HepG2 (cell line): ENCODE measurements at regions not wholly inside any gene's neighbourhood (a gene's known extent, or its start where the extent isn't known, plus 50 kb on each side); places are given as distances from the start of the nearest gene placed in this dataset.

Experiments
- AFF4 ChIP-seq: sonication (generic); formaldehyde crosslinking; IDR thresholded peaks from 2 replicates; pipeline ENCODE4 v1.4.0; 2020; ENCODE audit warnings: missing genetic modification reagents
- DPF2 ChIP-seq: sonication (generic); formaldehyde crosslinking; IDR thresholded peaks from 2 replicates; pipeline ENCODE4 v1.4.0; 2020; ENCODE audit warnings: mild to moderate bottlenecking, low read depth, missing genetic modification reagents, borderline replicate concordance
- ELF1 ChIP-seq: sonication (generic); formaldehyde crosslinking; IDR thresholded peaks from 2 replicates; pipeline ENCODE4 v1.4.0; 2020; ENCODE audit warnings: missing genetic modification reagents
- IRF2 ChIP-seq: IDR thresholded peaks from 2 replicates; pipeline ENCODE4 v1.6.1; 2018; ENCODE audit warnings: missing genetic modification reagents, missing compliant biosample characterization
- IRX3 ChIP-seq: sonication (generic); formaldehyde crosslinking; IDR thresholded peaks from 2 replicates; pipeline ENCODE4 v1.8.1; 2023; ENCODE audit warnings: mild to moderate bottlenecking, low read depth, missing genetic modification reagents, borderline replicate concordance
- NFAT5 ChIP-seq: sonication (generic); formaldehyde crosslinking; IDR thresholded peaks from 2 replicates; pipeline ENCODE4 v1.4.0; 2020; ENCODE audit warnings: missing genetic modification reagents
- POLR2AphosphoS5 ChIP-seq: IDR thresholded peaks from 2 replicates; pipeline ENCODE4 v1.6.1; 2012; ENCODE audit warnings: low read depth, low read length
- RAD21 ChIP-seq: fragments of 450-650 bp; formaldehyde crosslinking; IDR thresholded peaks from 2 replicates; pipeline ENCODE4 v1.5.0; 2020; ENCODE audit warnings: mild to moderate bottlenecking
- RFX1 ChIP-seq: fragments of 450-650 bp; IDR thresholded peaks from 2 replicates; pipeline ENCODE4 v1.6.1; 2017
- RNF2 ChIP-seq: fragments of 450-650 bp; conservative IDR thresholded peaks from 2 replicates; pipeline ENCODE4 v1.6.1; 2016; ENCODE audit warnings: low read depth
- ZNF138 ChIP-seq: sonication (generic); formaldehyde crosslinking; IDR thresholded peaks from 2 replicates; pipeline ENCODE4 v1.5.0; 2020; ENCODE audit warnings: mild to moderate bottlenecking, low read depth, missing genetic modification reagents
- ZNF282 ChIP-seq: fragments of 450-650 bp; IDR thresholded peaks from 2 replicates; pipeline ENCODE4 v1.6.1; 2018; ENCODE audit not compliant: partially characterized antibody
- ZNF549 ChIP-seq: sonication (generic); formaldehyde crosslinking; IDR thresholded peaks from 2 replicates; pipeline ENCODE4 v1.5.0; 2020; ENCODE audit warnings: missing genetic modification reagents
- ZNF589 ChIP-seq: sonication (generic); formaldehyde crosslinking; conservative IDR thresholded peaks from 2 replicates; pipeline ENCODE4 v1.8.0; 2022; ENCODE audit warnings: mild to moderate bottlenecking, moderate library complexity, missing genetic modification reagents

- TF ChIP-seq ZNF589 (CRISPR knock-in tag) (no peak), ZNF138 (CRISPR knock-in tag) (no peak), RFX1 (no peak), NFAT5 (no peak), POLR2AphosphoS5 (no peak), DPF2 (CRISPR knock-in tag) (no peak), IRF2 (CRISPR knock-in tag) (no peak), ELF1 (CRISPR knock-in tag) (no peak), ZNF282 (no peak), RAD21 (CRISPR knock-in tag) (no peak), IRX3 (CRISPR knock-in tag) (no peak), RNF2 (no peak), ZNF549 (no peak), AFF4 (CRISPR knock-in tag) (no peak)
Measured at GRCh38 chr3:191795196-191795595, 334.2 kb downstream of the PYDC2 start.
